Gastroesophageal sphincter (tissue), 3 donors: ENCODE measurements at regions not wholly inside any gene's neighbourhood (a gene's known extent, or its start where the extent isn't known, plus 50 kb on each side); places are given as distances from the start of the nearest gene placed in this dataset.

Experiments
- CTCF ChIP-seq, 4 experiments: fragments of 200-600 bp in 2 of 4; fragments of 450-650 bp in 2 of 4; sonication (generic) in 1 of 4; IDR thresholded peaks; one replicate each; pipeline ENCODE4 v1.5.1; 2017 to 2019; ENCODE audit warnings: antibody characterized with exemption in 4 of 4, mild to moderate bottlenecking in 2 of 4, moderate library complexity in 2 of 4
- EP300 ChIP-seq: sonication (generic); formaldehyde crosslinking; IDR thresholded peaks from one replicate; pipeline ENCODE4 v1.6.1; 2017; ENCODE audit warnings: antibody characterized with exemption, mild to moderate bottlenecking
- POLR2A ChIP-seq, 2 donors: fragments of 450-650 bp; IDR thresholded peaks; one replicate each; pipeline ENCODE4 v1.6.1; 2017; ENCODE audit warnings: antibody characterized with exemption in 2 of 2, mild to moderate bottlenecking in 2 of 2, moderate library complexity in 1 of 2
- POLR2AphosphoS5 ChIP-seq: sonication (generic); formaldehyde crosslinking; IDR thresholded peaks from one replicate; pipeline ENCODE4 v1.6.1; 2017; ENCODE audit warnings: antibody characterized with exemption

GRCh38 chrX:1781766-1782165 lies 166.9 kb downstream of the ASMT start:
- TF ChIP-seq CTCF (IDR thresholded peaks at IDR 0.05) (no peak), POLR2A (IDR thresholded peaks at IDR 0.05) (no peak), EP300 (no peak), POLR2AphosphoS5 (no peak)
